ENCODE measurements at regions not wholly inside any gene's neighbourhood (a gene's known extent, or its start where the extent isn't known, plus 50 kb on each side); places are given as distances from the start of the nearest gene placed in this dataset.

DNA sequence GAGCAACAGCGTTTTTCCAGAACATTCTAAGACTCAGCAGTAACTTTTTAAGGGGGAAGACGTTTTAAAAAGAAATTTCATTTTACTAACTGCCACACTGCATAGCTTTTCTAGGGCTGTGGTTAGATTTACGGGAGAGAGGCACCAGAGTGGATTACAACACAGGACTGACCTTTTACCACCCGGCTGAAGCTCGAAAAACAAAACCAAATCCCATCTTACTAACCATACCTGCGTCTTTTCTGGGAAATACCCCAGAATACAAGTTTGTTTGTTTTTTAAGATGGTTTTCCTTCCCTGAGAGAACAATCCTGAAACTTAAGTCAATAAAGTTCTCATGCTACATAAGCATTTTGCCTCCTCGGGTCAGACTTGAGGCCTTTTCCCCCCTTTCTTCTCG is 209.3 kb upstream of the SOX4 start:
- no peak for TF ChIP-seq EZH2 (IDR thresholded peaks at IDR 0.05; ENCODE audit: low read length, missing control alignments)
- TF ChIP-seq, protein P1, sequence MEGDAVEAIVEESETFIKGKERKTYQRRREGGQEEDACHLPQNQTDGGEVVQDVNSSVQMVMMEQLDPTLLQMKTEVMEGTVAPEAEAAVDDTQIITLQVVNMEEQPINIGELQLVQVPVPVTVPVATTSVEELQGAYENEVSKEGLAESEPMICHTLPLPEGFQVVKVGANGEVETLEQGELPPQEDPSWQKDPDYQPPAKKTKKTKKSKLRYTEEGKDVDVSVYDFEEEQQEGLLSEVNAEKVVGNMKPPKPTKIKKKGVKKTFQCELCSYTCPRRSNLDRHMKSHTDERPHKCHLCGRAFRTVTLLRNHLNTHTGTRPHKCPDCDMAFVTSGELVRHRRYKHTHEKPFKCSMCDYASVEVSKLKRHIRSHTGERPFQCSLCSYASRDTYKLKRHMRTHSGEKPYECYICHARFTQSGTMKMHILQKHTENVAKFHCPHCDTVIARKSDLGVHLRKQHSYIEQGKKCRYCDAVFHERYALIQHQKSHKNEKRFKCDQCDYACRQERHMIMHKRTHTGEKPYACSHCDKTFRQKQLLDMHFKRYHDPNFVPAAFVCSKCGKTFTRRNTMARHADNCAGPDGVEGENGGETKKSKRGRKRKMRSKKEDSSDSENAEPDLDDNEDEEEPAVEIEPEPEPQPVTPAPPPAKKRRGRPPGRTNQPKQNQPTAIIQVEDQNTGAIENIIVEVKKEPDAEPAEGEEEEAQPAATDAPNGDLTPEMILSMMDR (conservative IDR thresholded peaks at IDR 0.05 in 1 of 2, IDR thresholded peaks at IDR 0.05 in 1 of 2; ENCODE audit: low read depth in 1 of 2, low read length in 2 of 2) = no peak
- H3K4me3 ChIP-seq (replicated peaks in 1 of 4; ENCODE audit: control extremely low read depth in 1 of 4, insufficient read depth in 1 of 4, low read depth in 3 of 4, low read length in 4 of 4) = no peak overlapping the region
- no peak overlapping the region for H2AFZ ChIP-seq (ENCODE audit: low read length)
- no peaks in the 10 kb centered on the region for H3K9me3 ChIP-seq (ENCODE audit: control insufficient read depth, insufficient read depth, low read depth, low read length)
- H4K20me1 ChIP-seq (ENCODE audit: control insufficient read depth, extremely low read depth, insufficient read depth, low read length) = no peaks in the 10 kb centered on the region
- peak in 1 of 2 donors; percentile 42 for DNase-seq (ENCODE audit: low read depth in 2 of 2)
- H3K79me2 ChIP-seq (ENCODE audit: control insufficient read depth, insufficient read depth, low read length) = no peaks in the 10 kb centered on the region
- no peak overlapping the region for H3K4me2 ChIP-seq (ENCODE audit: extremely low read depth, insufficient read depth, low read length)
- no peaks in the 10 kb centered on the region for H3K36me3 ChIP-seq (ENCODE audit: control insufficient read depth, insufficient read depth, low read length)
- no peaks in the 10 kb centered on the region for H3K4me1 ChIP-seq (ENCODE audit: control insufficient read depth, extremely low read depth, insufficient read depth, low read length)
- H3K27me3 ChIP-seq (ENCODE audit: control insufficient read depth, insufficient read depth, low read length) = no peaks in the 10 kb centered on the region
- no peak overlapping the region for H3K27ac ChIP-seq (ENCODE audit: insufficient read depth, low read length)
- no peak overlapping the region for H3K9ac ChIP-seq (ENCODE audit: insufficient read depth, low read length)

DNA sequence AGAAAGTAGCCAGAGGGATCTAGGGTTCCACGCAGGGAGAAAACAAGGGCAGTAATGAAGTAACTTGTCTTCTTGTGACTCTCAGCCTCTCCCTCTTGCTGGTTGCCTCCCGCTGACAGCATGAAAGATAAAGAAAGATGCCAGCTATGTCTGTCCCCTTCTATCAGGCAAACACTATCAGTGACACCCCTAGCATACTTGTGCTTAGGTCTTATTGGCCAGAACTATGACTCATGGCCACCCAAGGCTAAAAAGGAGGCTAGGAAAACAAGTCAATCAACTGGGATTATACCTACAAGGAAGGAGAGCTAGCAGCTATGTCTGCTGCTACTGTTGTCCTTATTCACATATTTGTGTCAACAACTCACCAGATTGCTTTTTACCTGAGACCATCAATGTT is 206.8 kb upstream of the SOX4 start:
- H3K4me3 ChIP-seq (replicated peaks in 1 of 4; ENCODE audit: control extremely low read depth in 1 of 4, insufficient read depth in 1 of 4, low read depth in 3 of 4, low read length in 4 of 4) = no peak overlapping the region
- H3K36me3 ChIP-seq (ENCODE audit: control insufficient read depth, insufficient read depth, low read length) = no peaks in the 10 kb centered on the region
- no peak for TF ChIP-seq EZH2 (IDR thresholded peaks at IDR 0.05; ENCODE audit: low read length, missing control alignments)
- TF ChIP-seq, protein P1 (conservative IDR thresholded peaks at IDR 0.05 in 1 of 2, IDR thresholded peaks at IDR 0.05 in 1 of 2; ENCODE audit: low read depth in 1 of 2, low read length in 2 of 2) = no peak
- no peaks in the 10 kb centered on the region for H3K79me2 ChIP-seq (ENCODE audit: control insufficient read depth, insufficient read depth, low read length)
- DNase-seq (ENCODE audit: low read depth in 2 of 2) = no peak
- no peaks in the 10 kb centered on the region for H4K20me1 ChIP-seq (ENCODE audit: control insufficient read depth, extremely low read depth, insufficient read depth, low read length)
- no peak overlapping the region for H3K4me2 ChIP-seq (ENCODE audit: extremely low read depth, insufficient read depth, low read length)
- no peak overlapping the region for H2AFZ ChIP-seq (ENCODE audit: low read length)
- no peaks in the 10 kb centered on the region for H3K9me3 ChIP-seq (ENCODE audit: control insufficient read depth, insufficient read depth, low read depth, low read length)
- H3K27ac ChIP-seq (ENCODE audit: insufficient read depth, low read length) = no peak overlapping the region
- no peaks in the 10 kb centered on the region for H3K4me1 ChIP-seq (ENCODE audit: control insufficient read depth, extremely low read depth, insufficient read depth, low read length)
- no peaks in the 10 kb centered on the region for H3K27me3 ChIP-seq (ENCODE audit: control insufficient read depth, insufficient read depth, low read length)
- H3K9ac ChIP-seq (ENCODE audit: insufficient read depth, low read length) = no peak overlapping the region

DNA sequence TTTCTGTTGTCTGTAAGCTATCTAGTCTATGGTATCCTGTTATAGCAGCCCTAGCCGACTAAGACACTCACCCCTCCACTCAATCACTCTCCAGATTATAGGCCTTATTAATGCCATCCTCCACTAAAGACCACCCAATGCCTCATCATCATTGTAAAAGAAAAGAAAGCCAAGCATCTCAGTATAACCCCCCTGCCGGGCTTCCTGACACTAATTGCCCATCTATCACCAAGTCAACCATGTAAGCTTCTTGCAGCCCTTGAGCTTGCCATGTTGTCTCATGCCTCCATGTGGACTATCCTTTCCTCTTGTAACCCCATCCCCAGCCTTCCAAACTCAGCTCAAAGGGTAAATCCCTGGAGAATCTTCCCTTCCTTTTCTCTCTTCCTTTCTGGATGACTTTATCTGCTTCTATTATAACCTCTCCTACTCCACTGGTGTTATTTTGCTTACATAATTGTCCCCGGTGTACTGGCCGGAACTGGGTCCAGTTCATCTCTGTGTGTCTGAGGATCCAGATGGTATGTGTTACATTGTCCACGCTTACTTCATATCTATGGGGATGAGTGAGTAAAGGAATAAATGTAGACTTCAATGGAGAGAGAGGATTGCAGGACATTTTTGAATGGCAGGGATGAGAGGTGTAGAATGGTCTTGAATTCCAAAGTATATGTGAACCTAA is 202.9 kb upstream of the SOX4 start:
- Histone ChIP-seq H2AFZ (ENCODE audit: low read length) (no peak overlapping the region), H3K4me2 (ENCODE audit: extremely low read depth, insufficient read depth, low read length) (no peak overlapping the region), H3K4me1 (ENCODE audit: control insufficient read depth, extremely low read depth, insufficient read depth, low read length) (no peaks in the 10 kb centered on the region), H3K27ac (ENCODE audit: insufficient read depth, low read length) (no peak overlapping the region), H3K9ac (ENCODE audit: insufficient read depth, low read length) (no peak overlapping the region), H4K20me1 (ENCODE audit: control insufficient read depth, extremely low read depth, insufficient read depth, low read length) (no peaks in the 10 kb centered on the region), H3K36me3 (ENCODE audit: control insufficient read depth, insufficient read depth, low read length) (no peaks in the 10 kb centered on the region), H3K79me2 (ENCODE audit: control insufficient read depth, insufficient read depth, low read length) (no peaks in the 10 kb centered on the region), H3K4me3 (replicated peaks in 1 of 4; ENCODE audit: control extremely low read depth in 1 of 4, insufficient read depth in 1 of 4, low read depth in 3 of 4, low read length in 4 of 4) (no peak overlapping the region), H3K27me3 (ENCODE audit: control insufficient read depth, insufficient read depth, low read length) (no peaks in the 10 kb centered on the region), H3K9me3 (ENCODE audit: control insufficient read depth, insufficient read depth, low read depth, low read length) (no peaks in the 10 kb centered on the region)
- no peak for DNase-seq (ENCODE audit: low read depth in 2 of 2)
- TF ChIP-seq, protein P1 (conservative IDR thresholded peaks at IDR 0.05 in 1 of 2, IDR thresholded peaks at IDR 0.05 in 1 of 2; ENCODE audit: low read depth in 1 of 2, low read length in 2 of 2) = no peak
- TF ChIP-seq EZH2 (IDR thresholded peaks at IDR 0.05; ENCODE audit: low read length, missing control alignments) = no peak

Data from fibroblast of lung (primary cell).